Fibroblast of peridontal ligament (primary cell): ENCODE measurements at regions not wholly inside any gene's neighbourhood (a gene's known extent, or its start where the extent isn't known, plus 50 kb on each side); places are given as distances from the start of the nearest gene placed in this dataset.

Experiments used
- DNase-seq: peaks from one replicate; pipeline ENCODE4 v3.0.0-alpha.2; 2010; ENCODE audit errors: extremely low read depth

DNA sequence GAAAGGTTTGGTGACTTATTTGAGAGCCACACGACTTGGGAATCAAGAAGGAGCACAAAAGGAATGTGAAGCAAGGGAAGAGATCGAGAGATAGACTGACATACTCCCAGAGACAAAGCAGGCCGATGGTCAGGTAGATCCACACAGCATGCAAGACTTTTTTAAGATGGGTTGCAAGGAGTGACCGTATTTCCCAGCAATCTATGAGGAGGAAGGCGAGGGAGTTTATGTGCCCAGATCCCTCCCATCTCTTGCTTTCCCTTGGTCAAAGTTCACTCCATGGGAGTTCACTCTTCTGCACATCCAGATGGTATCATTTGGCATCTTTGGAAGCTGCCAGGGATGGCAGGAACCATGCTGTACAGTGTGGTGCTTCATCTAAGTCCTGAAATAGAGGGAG is 148.9 kb downstream of the RMI1 start:
- DNase-seq, result no peak

DNA sequence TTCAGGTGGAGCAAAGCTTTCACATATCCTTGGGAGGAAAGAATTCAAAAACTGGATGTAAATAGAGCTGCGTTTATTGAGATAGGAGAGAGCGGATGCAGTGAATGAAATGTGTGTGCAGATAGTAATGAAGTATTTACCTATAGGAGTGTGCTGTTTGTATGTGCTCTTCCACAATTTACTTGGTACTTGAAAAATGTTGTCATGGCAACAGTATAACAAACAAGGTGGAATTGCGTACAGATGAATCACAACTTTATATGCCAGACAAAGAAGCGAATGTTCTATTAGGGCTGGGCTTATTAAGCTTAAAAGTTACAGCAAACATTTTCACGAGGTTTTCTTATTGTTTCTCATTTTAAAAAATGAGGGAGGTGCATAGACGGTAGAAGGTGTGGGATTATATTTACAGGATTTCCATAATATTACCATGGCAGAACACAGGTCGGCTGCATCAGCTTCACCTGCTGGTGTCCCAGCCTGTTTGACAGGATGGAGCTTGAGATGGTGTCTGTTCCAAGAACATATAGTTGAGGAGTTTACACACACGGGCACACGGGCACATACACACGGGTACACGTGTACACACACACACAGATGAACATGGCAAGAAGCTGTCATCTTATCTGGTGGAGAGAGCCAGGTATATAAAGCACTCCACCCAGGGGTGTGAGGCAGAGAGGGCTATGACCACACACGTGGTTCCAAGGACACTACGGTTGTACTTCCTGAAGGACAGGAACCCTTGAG is 155.7 kb downstream of the RMI1 start:
- no peak for DNase-seq

DNA sequence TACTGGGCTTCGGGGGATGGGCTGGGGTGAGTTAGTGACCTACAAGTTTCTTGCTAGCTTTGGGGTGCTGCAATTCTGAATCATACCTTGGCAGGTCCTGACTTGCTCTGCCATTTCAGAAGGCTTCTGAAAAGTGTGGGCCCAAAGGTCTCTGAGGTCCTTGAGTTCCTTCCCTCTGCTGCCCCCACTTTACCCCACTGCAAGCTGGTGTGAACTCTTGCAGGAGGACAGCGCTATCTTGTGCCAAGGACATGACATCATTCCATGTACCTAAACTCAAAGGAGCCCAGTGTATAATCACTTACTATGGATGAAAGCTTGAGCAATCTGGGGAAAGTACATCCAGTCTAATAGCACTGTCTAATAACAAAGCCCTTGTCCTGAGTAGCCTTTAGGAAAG is 157.4 kb downstream of the RMI1 start:
- DNase-seq, result no peak

DNA sequence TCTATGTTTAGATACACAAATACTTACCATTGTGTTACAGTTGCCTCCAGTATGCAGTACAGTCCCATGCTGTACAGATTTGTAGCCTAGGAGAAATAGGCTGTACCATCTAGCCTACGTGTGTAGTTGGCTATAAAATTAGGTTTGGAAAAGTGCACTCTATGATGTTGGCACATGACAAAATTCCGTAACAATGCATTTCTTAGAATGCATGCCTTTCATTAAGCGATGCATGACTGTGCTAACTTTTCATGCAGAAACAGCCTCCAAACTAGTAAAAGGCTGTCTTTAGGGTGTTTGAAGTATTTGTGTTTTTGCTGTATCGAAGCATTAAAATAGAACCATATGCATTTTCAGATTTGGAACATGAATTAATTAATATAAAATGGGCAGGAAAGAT is 157.9 kb downstream of the RMI1 start:
- DNase-seq, result no peak

DNA sequence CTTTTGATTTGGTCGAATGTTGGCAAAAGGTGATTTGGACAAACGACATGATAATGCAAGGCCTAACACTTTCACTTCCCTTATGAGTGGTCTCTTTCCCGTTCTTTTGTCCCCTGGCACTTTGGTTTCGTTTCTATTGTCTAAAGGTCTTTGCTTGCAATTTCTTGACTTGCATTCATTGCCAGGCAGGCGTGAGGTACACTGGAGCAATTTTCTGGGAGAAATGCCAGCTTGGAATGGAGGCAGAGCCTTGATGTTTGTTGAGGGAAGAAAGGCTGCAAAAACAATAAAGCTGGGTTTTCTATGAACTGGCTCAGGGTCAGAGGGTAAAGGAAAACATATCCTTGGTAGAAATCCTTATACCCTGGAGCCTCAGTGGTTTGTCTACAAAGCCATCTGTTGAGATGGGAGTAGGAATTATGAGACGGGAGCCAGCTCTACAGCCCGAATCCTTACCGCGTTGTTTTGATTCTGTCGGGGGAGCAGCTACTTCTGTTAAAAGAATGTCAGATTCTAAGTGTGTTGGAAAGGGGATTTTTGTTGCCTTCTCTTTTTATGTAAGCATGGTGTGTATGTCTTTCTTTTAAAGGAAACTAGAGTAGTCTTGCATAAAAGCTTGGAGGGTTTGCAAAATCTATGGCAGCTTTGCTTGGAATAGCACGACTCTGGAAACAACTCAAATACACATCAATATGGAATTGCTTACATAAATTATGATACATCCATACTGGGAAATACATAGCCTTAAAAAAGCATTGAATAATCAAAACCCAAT is 158.9 kb downstream of the RMI1 start:
- DNase-seq, result peak; percentile 82

DNA sequence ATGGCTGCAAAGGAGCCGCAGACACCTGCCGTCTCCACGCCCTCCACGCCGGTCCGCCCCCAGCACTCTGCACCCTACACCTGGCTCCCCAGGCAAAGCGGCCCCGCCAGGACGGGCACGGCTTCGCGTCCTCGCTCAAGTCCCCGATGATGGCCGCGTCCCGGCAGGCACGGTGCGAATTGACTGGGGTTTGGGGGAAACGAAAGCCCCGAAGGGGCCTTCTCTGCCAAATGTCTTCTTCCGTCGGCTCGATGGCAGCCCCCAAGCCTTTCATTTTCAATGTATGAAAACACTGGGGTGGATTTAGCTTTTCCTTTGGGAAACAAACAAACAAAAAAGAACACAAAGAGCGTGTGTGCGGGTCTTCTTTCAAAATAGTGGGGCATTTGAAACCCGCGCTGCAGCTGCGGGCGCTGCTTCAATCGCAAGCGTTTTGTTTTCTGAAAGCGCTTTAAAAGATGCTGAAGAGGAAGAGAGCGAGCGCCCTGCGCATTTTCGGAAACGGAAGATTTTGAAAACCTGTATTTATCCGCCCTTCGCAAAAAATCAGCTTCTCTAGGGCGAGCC is 160.0 kb downstream of the RMI1 start:
- peak; percentile 39 for DNase-seq

DNA sequence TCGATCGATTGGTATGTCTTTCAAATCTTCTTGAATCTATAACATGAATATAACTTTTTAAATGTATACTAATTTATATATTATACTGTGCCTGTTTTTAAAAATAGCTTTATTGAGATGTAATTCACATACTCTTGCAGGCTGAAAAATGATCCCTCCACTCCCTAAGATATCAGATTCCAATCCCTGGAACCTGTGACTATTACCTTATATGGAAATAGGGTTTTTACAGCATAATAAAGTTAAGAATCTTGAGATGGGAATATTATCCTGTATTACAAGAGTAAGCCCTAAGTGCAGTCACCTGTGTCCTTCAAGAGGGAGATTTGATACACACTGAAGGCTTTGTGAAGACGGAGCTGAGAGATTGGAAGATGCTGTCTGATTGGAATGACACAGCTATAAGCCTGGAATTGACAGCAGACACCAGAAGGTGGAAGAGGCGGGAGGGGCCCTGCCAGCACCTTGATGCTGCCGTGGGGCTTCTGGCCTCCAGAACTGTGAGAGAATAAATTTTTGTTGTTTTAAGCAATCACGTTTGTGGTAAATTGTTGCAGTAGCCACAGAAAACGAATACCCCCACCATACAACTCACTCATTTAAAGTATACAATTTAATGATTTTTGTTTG is 161.3 kb downstream of the RMI1 start:
- no peak for DNase-seq

DNA sequence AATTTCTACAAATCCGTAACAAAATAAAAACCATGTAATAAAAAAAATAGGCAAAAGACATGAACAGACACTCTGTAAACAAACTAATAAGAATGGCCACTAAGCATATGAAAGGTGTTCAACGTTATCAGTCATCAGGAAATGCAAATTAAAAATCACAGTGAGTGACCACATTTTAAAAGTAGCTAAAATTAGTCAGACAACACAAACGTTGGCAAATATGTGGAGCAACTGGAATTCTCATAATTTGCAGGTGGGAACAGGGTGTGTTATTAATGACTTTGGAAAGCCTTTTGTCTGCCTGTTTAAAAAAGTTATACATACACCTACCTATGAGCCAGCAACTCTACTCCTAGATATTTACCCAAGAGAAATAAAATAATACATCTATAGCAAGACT is 164.4 kb downstream of the RMI1 start:
- no peak for DNase-seq

DNA sequence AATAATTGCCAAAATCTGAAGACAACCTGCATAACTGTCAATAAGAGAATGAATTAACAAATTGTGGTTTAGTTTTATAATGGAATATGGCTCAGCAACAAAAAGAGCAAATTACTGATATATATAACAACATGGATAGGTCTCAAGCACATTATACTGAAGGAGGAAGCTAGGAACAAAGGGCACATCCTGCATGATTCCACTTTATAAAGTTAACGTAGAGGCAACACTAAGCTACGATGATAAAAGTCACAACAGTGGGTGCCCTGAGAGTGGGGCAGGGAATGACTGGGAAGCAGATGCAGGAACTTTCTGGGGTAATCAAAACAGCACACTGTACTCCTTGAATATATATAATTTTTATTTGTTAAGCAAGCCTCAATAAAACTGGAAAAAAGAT is 165.2 kb downstream of the RMI1 start:
- DNase-seq, result no peak

DNA sequence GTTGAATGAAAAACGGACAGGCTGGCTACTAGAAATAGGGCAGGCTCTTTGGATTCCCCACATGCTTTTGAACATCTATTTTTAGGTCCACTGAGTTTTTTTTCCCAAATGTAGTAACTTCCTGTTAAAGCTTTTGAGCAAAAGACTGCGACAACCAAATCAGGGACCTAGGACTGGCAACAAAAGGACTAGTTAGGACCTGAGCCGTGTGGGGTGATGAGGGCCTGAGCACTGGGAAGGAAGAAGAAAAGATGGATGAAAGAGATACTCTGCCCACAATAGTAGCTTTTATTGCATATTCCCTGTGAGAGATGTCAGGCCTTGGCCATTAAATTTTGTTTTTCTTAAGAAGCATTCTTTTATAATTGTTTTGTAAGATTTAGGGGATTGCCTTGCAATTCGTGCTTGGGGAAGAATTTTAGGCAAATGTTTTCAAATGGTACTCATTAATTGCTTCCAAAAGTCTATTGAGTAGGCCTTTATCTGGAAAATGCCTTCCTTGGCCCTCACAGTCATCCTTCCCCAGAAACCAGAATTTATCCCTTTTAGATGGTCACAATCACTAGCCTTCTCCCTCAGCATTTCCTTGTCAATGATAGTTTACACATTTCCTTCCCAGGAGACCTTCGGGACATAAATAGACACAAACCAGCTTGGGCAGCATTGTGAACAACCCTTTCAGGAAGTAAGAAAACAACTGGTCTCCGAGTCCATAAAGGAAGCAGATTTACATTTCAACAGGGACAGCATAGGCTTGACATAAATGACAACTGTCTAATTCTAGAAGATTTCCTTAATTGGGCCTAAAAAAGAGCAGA is 166.5 kb downstream of the RMI1 start:
- peak; percentile 51 for DNase-seq

DNA sequence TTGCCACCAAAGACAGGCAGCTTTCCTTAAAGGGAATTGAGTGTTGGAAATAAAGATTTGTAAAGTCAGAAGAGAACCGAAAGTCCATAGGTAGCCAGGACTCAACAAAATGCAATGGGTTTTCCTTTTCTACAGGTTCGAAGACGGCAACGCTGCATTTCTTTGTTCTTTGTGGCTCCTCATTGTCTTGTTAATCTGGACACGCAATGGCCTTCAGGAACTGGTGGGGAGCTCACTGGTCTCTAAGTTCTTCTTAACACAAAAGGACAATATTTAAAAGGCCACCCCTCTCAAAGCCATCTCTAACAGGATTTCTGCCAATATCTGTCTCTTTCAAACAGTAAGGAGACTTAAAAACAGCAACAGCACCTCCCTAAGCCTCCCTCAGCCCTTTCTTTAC is 170.6 kb downstream of the RMI1 start:
- no peak for DNase-seq

DNA sequence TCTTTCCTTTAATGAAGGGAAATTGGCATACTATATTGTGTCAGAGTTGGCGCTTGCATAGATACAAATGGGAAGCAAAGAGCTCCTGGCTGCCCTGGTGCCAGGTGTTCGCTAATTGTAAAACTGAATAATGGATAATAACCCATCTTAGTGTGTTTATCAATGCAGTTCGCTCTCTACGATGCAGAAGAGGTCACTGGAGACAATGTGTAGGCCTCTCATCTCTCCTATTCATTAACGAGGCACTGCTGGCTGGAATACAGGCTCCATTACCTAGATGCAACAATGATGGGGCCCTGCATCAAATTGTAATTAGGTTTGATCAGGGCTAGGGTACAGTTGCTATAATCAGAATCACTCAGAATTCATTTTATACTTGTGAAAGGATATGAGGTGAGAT is 171.0 kb downstream of the RMI1 start:
- no peak for DNase-seq

DNA sequence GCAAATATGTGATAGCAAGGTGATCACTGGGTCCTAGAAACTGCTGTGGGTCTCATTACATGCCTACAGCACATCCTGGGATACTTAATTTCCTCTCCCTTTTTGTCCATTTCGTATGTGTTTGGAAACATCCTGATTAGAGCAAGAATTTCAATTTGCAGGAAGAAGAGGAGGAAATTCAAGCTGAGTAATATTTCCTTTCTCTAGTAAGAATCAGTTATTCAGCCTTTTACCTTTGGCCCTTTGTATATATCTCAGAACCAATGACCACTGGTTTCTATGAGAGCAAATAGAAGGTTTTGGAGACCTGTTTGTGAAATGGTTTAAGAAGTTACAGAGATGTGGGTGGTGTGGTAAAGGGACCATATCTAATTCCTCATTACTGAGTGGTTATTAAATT is 171.6 kb downstream of the RMI1 start:
- no peak for DNase-seq

DNA sequence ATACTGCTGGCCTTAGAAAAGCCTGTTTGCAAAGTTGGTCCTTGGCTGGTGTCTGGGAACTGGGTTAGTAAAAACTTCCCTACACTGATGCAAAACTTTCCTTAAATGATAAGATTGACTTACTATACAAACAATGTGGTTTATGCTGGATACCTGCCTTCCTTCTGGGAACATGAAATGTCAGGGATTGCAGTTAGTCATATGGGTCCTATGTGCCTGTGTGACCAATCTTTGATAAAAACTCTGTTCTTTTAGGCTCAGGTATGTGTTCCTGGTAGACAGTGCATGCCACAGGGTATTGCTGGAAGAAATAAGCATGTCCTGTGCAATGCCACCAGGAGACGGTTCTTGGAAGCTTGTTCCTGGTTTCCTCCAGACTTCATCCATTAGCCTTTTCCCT is 173.3 kb downstream of the RMI1 start:
- peak; percentile 50 for DNase-seq

DNA sequence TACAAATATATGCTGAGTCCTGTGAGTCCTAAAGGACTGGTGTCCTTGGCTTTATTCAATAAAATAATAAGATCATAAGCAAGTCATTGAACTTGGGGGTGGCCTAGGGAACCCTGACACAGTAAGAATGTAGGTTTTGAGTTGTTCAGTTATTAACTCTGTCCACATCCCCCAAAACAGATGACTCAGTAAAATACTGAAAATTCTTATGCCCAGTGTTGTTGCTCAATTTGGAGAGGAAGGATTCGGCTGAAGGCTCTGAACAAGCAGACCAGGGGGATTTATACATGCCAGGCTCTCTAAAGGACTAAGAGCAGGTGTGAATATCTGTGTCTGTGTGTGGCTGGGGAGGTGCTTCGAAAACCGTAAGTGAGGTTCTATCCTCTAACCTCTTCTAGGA is 173.7 kb downstream of the RMI1 start:
- peak; percentile 72 for DNase-seq

DNA sequence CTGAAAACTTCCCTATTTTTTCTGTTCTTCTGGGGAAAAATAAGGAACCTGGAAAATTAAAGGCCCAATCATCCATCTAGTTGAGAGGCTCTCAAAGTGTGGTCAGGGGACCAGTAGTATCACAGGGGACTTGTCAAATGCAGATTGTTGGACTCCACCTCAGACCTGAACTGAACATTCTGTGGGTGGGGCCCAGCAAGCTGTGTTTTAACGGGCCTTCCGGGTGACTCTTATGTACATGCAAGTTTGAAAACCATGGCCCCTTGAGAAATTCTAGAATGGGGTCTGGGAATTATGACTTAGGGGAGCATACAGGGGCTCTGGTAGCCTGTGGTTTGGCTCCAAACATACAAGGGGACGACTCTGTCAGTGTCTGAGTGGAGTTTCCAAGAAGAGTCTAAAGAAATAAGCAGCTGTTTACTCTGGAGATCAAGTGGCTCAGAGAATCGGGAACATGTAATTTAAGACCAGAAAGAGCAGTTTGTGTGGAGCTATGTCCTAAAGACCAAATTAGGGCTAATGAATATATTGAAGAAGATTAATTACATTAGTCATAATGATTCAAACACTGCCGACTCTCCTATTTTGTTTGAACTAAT is 177.4 kb downstream of the SLC28A3 start:
- DNase-seq, result no peak

DNA sequence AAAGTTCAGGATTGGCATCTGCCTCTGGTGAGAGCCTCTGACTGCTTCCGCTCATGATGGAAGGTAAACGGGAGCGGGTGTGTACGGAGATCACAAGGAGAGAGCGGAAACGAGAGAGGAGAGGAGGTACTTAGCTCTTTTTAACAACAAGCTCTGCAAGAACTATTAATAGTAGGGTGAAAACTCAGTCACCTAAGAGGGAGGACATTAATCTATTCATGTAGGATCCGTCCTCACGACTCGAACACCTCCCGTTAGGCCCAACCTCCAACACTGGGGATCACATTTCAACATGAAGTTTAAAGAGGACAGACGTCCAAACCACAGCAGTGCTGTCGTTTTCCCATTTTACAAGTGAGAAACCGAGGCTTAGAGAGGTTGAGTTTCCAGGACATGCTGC is 173.7 kb downstream of the SLC28A3 start:
- DNase-seq, result no peak

DNA sequence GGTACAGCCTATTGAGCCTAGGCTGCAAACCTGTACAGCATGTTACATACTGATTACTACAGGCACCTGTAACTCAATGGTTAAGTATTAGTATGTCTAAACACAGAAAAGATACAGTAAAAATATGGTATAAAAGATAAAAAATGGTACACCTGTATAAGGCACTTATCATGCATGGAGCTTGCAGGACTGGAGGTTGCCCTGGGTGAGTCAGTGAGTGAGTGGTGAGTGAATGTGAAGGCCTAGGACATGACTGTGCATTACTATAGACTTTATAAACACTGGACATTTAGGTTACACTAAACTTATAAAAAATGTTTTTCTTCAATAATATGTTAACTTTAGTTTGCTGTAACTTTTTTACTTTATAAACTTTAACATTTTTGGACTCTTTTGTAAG is 171.3 kb downstream of the SLC28A3 start:
- DNase-seq, result peak; percentile 21

DNA sequence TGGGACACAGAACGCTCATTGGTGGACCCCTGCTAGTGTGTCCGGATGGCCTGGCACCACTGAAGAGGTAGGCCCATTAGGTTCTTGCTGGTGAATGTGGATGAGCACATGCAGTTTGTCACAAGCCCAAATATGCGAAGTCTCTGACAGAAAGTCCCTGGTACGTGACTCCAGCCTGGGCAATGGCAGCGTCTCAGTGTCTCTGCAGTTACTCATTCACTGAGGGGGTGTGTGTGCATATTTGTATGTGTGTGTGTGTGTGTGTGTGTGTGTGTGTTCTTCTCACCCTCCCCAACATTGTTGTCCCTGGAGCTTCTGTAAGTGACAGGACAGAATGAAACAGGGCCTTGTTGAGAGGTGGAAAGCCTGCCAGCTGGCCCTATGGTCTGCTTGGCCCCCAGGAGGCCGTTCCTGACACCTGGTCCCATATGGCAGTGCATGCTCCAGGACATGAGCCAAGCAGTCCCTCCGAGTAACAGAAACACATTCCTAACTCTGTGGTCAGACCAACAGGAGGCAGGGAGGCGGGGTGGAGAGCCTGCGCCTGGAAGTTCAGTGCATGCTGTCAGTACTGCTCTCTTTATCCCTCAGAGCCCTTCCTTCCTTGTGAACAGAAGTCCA is 169.9 kb downstream of the SLC28A3 start:
- peak; percentile 94 for DNase-seq

DNA sequence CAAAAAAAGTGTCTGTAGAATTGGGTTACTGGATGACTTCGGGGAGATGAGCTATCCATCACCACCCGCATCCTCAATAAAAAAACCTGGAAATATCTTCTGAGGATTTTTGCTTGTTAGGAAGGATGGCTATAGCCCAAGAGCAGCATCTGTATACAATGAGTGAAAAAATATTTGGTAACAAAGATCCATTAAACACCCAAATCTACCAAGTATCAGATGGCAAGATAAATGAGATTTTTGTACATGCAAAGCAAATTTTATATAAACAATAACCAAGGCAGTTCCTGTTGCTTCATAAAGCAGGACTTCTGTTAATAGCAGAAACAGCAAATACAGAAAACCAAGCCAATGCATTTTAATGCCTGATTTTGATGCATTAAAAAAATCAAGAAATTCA is 166.6 kb downstream of the SLC28A3 start:
- peak; percentile 43 for DNase-seq

DNA sequence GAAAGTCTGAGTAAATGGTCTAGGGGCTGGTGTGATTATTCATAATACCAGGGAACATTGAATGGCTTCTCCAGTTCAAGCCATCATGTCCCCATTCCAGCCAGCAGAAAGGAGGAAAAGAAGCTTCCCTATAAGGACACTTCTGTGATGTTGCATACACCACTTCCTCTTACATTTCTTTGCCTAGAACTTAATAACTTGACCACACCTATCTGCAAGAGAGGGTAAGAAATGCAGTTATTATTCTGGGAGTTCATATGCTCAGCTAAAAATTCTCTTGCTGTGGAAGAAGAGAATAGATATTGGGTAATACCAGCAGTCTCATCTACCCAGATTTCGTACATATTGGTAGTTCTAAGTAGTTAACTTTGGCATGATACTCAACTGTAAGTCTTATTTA is 166.1 kb downstream of the SLC28A3 start:
- peak; percentile 21 for DNase-seq
